NB4 (cell line): ENCODE measurements at regions not wholly inside any gene's neighbourhood (a gene's known extent, or its start where the extent isn't known, plus 50 kb on each side); places are given as distances from the start of the nearest gene placed in this dataset.

Source experiments
- POLR2A ChIP-seq: IDR thresholded peaks from 2 replicates; pipeline ENCODE4 v1.6.1; 2011; ENCODE audit warnings: mild to moderate bottlenecking; ENCODE audit not compliant: insufficient read length; ENCODE audit errors: extremely low read depth
- TF ChIP-seq, protein P1 (sequence below): IDR thresholded peaks from one replicate; pipeline ENCODE4 v1.5.1; 2012; ENCODE audit warnings: low read depth, low read length

GRCh38 chr7:131654249-131654558 lies 97.8 kb upstream of the PODXL start:
- TF ChIP-seq, protein P1, sequence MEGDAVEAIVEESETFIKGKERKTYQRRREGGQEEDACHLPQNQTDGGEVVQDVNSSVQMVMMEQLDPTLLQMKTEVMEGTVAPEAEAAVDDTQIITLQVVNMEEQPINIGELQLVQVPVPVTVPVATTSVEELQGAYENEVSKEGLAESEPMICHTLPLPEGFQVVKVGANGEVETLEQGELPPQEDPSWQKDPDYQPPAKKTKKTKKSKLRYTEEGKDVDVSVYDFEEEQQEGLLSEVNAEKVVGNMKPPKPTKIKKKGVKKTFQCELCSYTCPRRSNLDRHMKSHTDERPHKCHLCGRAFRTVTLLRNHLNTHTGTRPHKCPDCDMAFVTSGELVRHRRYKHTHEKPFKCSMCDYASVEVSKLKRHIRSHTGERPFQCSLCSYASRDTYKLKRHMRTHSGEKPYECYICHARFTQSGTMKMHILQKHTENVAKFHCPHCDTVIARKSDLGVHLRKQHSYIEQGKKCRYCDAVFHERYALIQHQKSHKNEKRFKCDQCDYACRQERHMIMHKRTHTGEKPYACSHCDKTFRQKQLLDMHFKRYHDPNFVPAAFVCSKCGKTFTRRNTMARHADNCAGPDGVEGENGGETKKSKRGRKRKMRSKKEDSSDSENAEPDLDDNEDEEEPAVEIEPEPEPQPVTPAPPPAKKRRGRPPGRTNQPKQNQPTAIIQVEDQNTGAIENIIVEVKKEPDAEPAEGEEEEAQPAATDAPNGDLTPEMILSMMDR: no peak
- TF ChIP-seq POLR2A: no peak
